Upper lobe of left lung (tissue), 4 donors: ENCODE measurements at regions not wholly inside any gene's neighbourhood (a gene's known extent, or its start where the extent isn't known, plus 50 kb on each side); places are given as distances from the start of the nearest gene placed in this dataset.

ENCODE experiments used
- EP300 ChIP-seq, 4 donors: sonication (generic); formaldehyde crosslinking; IDR thresholded peaks; one replicate each; pipeline ENCODE4 v1.5.1; 2017; ENCODE audit warnings: antibody characterized with exemption in 4 of 4, control low read depth in 2 of 4
- POLR2A ChIP-seq, 4 donors: fragments of 450-650 bp; IDR thresholded peaks; one replicate each; pipeline ENCODE4 v1.5.1; 2016 to 2017; ENCODE audit warnings: antibody characterized with exemption in 4 of 4, mild to moderate bottlenecking in 2 of 4
- TF ChIP-seq, protein P1 (sequence below), 6 experiments: fragments of 450-650 bp in 4 of 6; fragments of 200-600 bp in 2 of 6; sonication (generic) in 2 of 6; IDR thresholded peaks; one replicate each; pipeline ENCODE4 v1.5.1; 2016 to 2019; ENCODE audit warnings: antibody characterized with exemption in 6 of 6

DNA sequence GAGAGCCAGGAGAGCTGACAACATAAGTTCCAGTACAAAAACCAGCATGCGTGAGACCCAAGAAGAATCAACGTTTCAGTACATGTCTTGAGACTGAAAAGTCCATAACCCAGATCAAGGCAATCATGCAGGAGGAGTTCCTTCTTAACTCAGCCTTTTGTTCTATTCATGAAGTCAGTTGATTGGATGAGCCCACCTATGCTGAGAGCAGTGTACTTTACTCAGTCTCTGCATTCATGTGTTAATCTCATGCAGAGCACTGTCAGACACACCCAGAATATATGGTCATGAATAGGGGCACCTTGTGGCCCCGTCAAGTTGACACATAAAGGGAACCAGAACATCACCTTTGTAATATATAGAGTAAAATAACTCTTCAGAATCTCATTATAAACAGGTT is 653.6 kb upstream of the CNTNAP5 start:
- TF ChIP-seq, protein P1, sequence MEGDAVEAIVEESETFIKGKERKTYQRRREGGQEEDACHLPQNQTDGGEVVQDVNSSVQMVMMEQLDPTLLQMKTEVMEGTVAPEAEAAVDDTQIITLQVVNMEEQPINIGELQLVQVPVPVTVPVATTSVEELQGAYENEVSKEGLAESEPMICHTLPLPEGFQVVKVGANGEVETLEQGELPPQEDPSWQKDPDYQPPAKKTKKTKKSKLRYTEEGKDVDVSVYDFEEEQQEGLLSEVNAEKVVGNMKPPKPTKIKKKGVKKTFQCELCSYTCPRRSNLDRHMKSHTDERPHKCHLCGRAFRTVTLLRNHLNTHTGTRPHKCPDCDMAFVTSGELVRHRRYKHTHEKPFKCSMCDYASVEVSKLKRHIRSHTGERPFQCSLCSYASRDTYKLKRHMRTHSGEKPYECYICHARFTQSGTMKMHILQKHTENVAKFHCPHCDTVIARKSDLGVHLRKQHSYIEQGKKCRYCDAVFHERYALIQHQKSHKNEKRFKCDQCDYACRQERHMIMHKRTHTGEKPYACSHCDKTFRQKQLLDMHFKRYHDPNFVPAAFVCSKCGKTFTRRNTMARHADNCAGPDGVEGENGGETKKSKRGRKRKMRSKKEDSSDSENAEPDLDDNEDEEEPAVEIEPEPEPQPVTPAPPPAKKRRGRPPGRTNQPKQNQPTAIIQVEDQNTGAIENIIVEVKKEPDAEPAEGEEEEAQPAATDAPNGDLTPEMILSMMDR (IDR thresholded peaks at IDR 0.05): no peak
- TF ChIP-seq POLR2A (IDR thresholded peaks at IDR 0.05) (no peak), EP300 (IDR thresholded peaks at IDR 0.05) (no peak)
